ENCODE measurements at regions not wholly inside any gene's neighbourhood (a gene's known extent, or its start where the extent isn't known, plus 50 kb on each side); places are given as distances from the start of the nearest gene placed in this dataset.

GRCh38 chr10:121417298-121417697 is 180.9 kb downstream of the FGFR2 start:
- no peak for TF ChIP-seq CTCF (IDR thresholded peaks at IDR 0.05; ENCODE audit: borderline replicate concordance, extremely low read depth, insufficient read depth)
- Histone ChIP-seq H3K27ac (ENCODE audit: low read depth in 2 of 2, low read length in 2 of 2) (no peak overlapping the region), H3K4me3 (ENCODE audit: low read length in 3 of 3) (no peak overlapping the region), H3K9me3 (ENCODE audit: control insufficient read depth in 2 of 3, insufficient read depth in 1 of 3, low read length in 3 of 3) (no peaks in the 10 kb centered on the region), H3K36me3 (ENCODE audit: control insufficient read depth in 2 of 3, insufficient read depth in 3 of 3, low read length in 3 of 3) (no peaks in the 10 kb centered on the region), H3K9ac (ENCODE audit: low read length in 3 of 3) (no peak overlapping the region), H3K4me1 (ENCODE audit: control insufficient read depth in 2 of 3, insufficient read depth in 2 of 3, low read depth in 1 of 3, low read length in 3 of 3) (peaks cover 0 to 4% (median 0%) of the 10 kb centered on the region in 3 donors), H3K27me3 (ENCODE audit: control insufficient read depth, insufficient read depth, low read length) (no peaks in the 10 kb centered on the region)
- DNase-seq (no peak), FAIRE-seq (no peak)
- intact Hi-C loops (cut with DNase I), result no loop called here

GRCh38 chr10:121418126-121418777 is 180.0 kb downstream of the FGFR2 start:
- H3K4me1 ChIP-seq (ENCODE audit: control insufficient read depth in 2 of 3, insufficient read depth in 2 of 3, low read depth in 1 of 3, low read length in 3 of 3), result peaks cover 0 to 4% (median 0%) of the 10 kb centered on the region in 3 donors
- H3K27ac ChIP-seq (ENCODE audit: low read depth in 2 of 2, low read length in 2 of 2), result no peak overlapping the region
- no peaks in the 10 kb centered on the region for H3K9me3 ChIP-seq (ENCODE audit: control insufficient read depth in 2 of 3, insufficient read depth in 1 of 3, low read length in 3 of 3)
- FAIRE-seq, result no peak
- TF ChIP-seq CTCF (IDR thresholded peaks at IDR 0.05; ENCODE audit: borderline replicate concordance, extremely low read depth, insufficient read depth), result no peak
- H3K4me3 ChIP-seq (ENCODE audit: low read length in 3 of 3), result no peak overlapping the region
- H3K27me3 ChIP-seq (ENCODE audit: control insufficient read depth, insufficient read depth, low read length), result no peaks in the 10 kb centered on the region
- no peak for DNase-seq
- no peak overlapping the region for H3K9ac ChIP-seq (ENCODE audit: low read length in 3 of 3)
- no peaks in the 10 kb centered on the region for H3K36me3 ChIP-seq (ENCODE audit: control insufficient read depth in 2 of 3, insufficient read depth in 3 of 3, low read length in 3 of 3)
- intact Hi-C loops (cut with DNase I), result no loop called here

GRCh38 chr10:121420006-121420405 is 178.2 kb downstream of the FGFR2 start:
- Histone ChIP-seq H3K27me3 (ENCODE audit: control insufficient read depth, insufficient read depth, low read length) (no peaks in the 10 kb centered on the region), H3K4me1 (ENCODE audit: control insufficient read depth in 2 of 3, insufficient read depth in 2 of 3, low read depth in 1 of 3, low read length in 3 of 3) (peaks cover 0 to 4% (median 0%) of the 10 kb centered on the region in 3 donors), H3K27ac (ENCODE audit: low read depth in 2 of 2, low read length in 2 of 2) (no peak overlapping the region), H3K36me3 (ENCODE audit: control insufficient read depth in 2 of 3, insufficient read depth in 3 of 3, low read length in 3 of 3) (no peaks in the 10 kb centered on the region), H3K9me3 (ENCODE audit: control insufficient read depth in 2 of 3, insufficient read depth in 1 of 3, low read length in 3 of 3) (no peaks in the 10 kb centered on the region), H3K4me3 (ENCODE audit: low read length in 3 of 3) (no peak overlapping the region), H3K9ac (ENCODE audit: low read length in 3 of 3) (no peak overlapping the region)
- no peak for FAIRE-seq
- TF ChIP-seq CTCF (IDR thresholded peaks at IDR 0.05; ENCODE audit: borderline replicate concordance, extremely low read depth, insufficient read depth), result no peak
- no peak for DNase-seq
- intact Hi-C loops (cut with DNase I), result no loop called here

- FAIRE-seq, result no peak
- no peaks in the 10 kb centered on the region for H3K36me3 ChIP-seq (ENCODE audit: control insufficient read depth in 2 of 3, insufficient read depth in 3 of 3, low read length in 3 of 3)
- intact Hi-C loops (cut with DNase I), result no loop called here
- H3K27me3 ChIP-seq (ENCODE audit: control insufficient read depth, insufficient read depth, low read length), result no peaks in the 10 kb centered on the region
- H3K9me3 ChIP-seq (ENCODE audit: control insufficient read depth in 2 of 3, insufficient read depth in 1 of 3, low read length in 3 of 3), result no peaks in the 10 kb centered on the region
- DNase-seq, result no peak
- no peak overlapping the region for H3K4me3 ChIP-seq (ENCODE audit: low read length in 3 of 3)
- no peak overlapping the region for H3K27ac ChIP-seq (ENCODE audit: low read depth in 2 of 2, low read length in 2 of 2)
- peaks cover 0 to 4% (median 0%) of the 10 kb centered on the region in 3 donors for H3K4me1 ChIP-seq (ENCODE audit: control insufficient read depth in 2 of 3, insufficient read depth in 2 of 3, low read depth in 1 of 3, low read length in 3 of 3)
- no peak for TF ChIP-seq CTCF (IDR thresholded peaks at IDR 0.05; ENCODE audit: borderline replicate concordance, extremely low read depth, insufficient read depth)
- H3K9ac ChIP-seq (ENCODE audit: low read length in 3 of 3), result no peak overlapping the region
Measured at GRCh38 chr10:121422096-121422495, 176.1 kb downstream of the FGFR2 start.

Measured in kidney (tissue), 13 donors.